HepG2 (cell line): ENCODE measurements at regions not wholly inside any gene's neighbourhood (a gene's known extent, or its start where the extent isn't known, plus 50 kb on each side); places are given as distances from the start of the nearest gene placed in this dataset.

Source experiments
- ERF ChIP-seq: IDR thresholded peaks from 2 replicates; pipeline ENCODE4 v1.6.1; 2018; ENCODE audit warnings: missing biosample characterization, missing genetic modification reagents
- GATAD2A ChIP-seq: IDR thresholded peaks from 2 replicates; pipeline ENCODE4 v1.6.1; 2016
- GFI1 ChIP-seq: sonication (generic); formaldehyde crosslinking; IDR thresholded peaks from 2 replicates; pipeline ENCODE4 v1.5.0; 2020; ENCODE audit warnings: missing genetic modification reagents, mild to moderate bottlenecking, borderline replicate concordance
- MZF1 ChIP-seq: sonication (generic); formaldehyde crosslinking; IDR thresholded peaks from 2 replicates; pipeline ENCODE4 v1.8.1; 2023; ENCODE audit warnings: mild to moderate bottlenecking, missing genetic modification reagents, borderline replicate concordance
- SMARCC2 ChIP-seq: fragments of 450-650 bp; IDR thresholded peaks from 2 replicates; pipeline ENCODE4 v1.6.1; 2017; ENCODE audit warnings: antibody characterized with exemption, mild to moderate bottlenecking
- SMYD3 ChIP-seq: sonication (generic); formaldehyde crosslinking; IDR thresholded peaks from 2 replicates; pipeline ENCODE4 v1.8.1; 2023; ENCODE audit warnings: mild to moderate bottlenecking, missing genetic modification reagents
- ZNF124 ChIP-seq: sonication (generic); formaldehyde crosslinking; IDR thresholded peaks from 2 replicates; pipeline ENCODE4 v1.4.0; 2020; ENCODE audit warnings: missing genetic modification reagents
- ZNF441 ChIP-seq: sonication (generic); formaldehyde crosslinking; IDR thresholded peaks from 2 replicates; pipeline ENCODE4 v1.7.0; 2021; ENCODE audit warnings: missing genetic modification reagents, borderline replicate concordance
- ZSCAN20 ChIP-seq: sonication (generic); formaldehyde crosslinking; IDR thresholded peaks from 2 replicates; pipeline ENCODE4 v1.4.0; 2020; ENCODE audit warnings: missing genetic modification reagents, mild to moderate bottlenecking, borderline replicate concordance
- ZSCAN21 ChIP-seq: sonication (generic); formaldehyde crosslinking; IDR thresholded peaks from 2 replicates; pipeline ENCODE4 v1.8.0; 2022; ENCODE audit warnings: mild to moderate bottlenecking, missing genetic modification reagents, moderate library complexity, borderline replicate concordance
- TF ChIP-seq, protein P1 (sequence below): sonication (generic); formaldehyde crosslinking; IDR thresholded peaks from 2 replicates; pipeline ENCODE4 v1.4.0; 2020; ENCODE audit warnings: missing genetic modification reagents, borderline replicate concordance
- TF ChIP-seq, protein P2 (sequence below): sonication (generic); formaldehyde crosslinking; IDR thresholded peaks from 2 replicates; pipeline ENCODE4 v1.5.0; 2020; ENCODE audit warnings: mild to moderate bottlenecking, missing genetic modification reagents
- TF ChIP-seq, protein P3 (sequence below): IDR thresholded peaks from 2 replicates; pipeline ENCODE4 v1.6.1; 2016; ENCODE audit warnings: low read depth, missing genetic modification reagents, missing compliant biosample characterization
- TF ChIP-seq, protein P4 (sequence below): IDR thresholded peaks from 2 replicates; pipeline ENCODE4 v1.6.1; 2016; ENCODE audit warnings: low read depth, borderline replicate concordance
- TF ChIP-seq, protein P5 (sequence below): sonication (generic); formaldehyde crosslinking; conservative IDR thresholded peaks from 2 replicates; pipeline ENCODE4 v1.8.0; 2022; ENCODE audit warnings: low read depth, missing genetic modification reagents

DNA sequence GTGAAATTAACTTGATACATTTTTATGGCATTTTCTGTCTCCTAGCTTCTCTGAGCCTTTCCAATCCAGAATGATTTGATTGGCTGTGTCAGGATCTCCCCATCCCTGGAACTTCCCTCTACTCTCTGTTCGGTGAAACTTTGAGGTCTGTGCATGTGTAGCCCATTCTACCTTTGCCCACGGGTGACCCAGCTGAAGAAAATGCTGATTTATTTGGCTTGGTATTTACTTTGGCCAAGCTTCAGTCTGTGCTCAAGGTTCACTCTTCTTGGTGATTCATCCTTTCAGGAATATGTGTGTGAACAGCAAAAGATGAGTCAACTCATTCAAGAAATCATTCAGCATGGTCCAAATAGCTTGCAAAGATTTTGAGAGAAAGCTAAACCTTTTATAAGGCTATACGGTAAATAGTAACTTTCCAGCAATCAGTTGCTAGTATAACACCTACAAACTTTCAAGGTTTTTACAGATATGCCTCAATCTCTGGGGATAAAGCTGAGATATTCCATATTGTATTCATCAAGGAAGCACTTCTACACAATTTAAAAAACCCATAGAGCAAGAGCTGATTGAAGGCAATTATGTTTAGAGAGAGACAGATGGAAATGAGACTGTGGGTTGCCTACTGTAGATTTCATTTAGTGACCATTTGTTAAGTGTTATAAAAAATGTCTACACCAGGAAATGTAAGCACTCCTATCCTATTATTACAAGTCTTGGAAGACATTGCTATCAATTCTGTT lies 233.9 kb upstream of the CXXC4 start (continued):
- TF ChIP-seq ZNF124 (no peak), GFI1 (CRISPR knock-in tag) (no peak), ERF (CRISPR knock-in tag) (0 out of 2 replicates have a peak, but pooled peaks have one; percentile 40), ZSCAN21 (CRISPR knock-in tag) (no peak), MZF1 (no peak), SMARCC2 (peak; percentile 88; the same call in 1 of the 2 replicates), ZNF441 (CRISPR knock-in tag) (no peak), SMYD3 (no peak), ZSCAN20 (CRISPR knock-in tag) (no peak), GATAD2A (CRISPR knock-in tag) (peak; percentile 84)
- TF ChIP-seq, protein P1, sequence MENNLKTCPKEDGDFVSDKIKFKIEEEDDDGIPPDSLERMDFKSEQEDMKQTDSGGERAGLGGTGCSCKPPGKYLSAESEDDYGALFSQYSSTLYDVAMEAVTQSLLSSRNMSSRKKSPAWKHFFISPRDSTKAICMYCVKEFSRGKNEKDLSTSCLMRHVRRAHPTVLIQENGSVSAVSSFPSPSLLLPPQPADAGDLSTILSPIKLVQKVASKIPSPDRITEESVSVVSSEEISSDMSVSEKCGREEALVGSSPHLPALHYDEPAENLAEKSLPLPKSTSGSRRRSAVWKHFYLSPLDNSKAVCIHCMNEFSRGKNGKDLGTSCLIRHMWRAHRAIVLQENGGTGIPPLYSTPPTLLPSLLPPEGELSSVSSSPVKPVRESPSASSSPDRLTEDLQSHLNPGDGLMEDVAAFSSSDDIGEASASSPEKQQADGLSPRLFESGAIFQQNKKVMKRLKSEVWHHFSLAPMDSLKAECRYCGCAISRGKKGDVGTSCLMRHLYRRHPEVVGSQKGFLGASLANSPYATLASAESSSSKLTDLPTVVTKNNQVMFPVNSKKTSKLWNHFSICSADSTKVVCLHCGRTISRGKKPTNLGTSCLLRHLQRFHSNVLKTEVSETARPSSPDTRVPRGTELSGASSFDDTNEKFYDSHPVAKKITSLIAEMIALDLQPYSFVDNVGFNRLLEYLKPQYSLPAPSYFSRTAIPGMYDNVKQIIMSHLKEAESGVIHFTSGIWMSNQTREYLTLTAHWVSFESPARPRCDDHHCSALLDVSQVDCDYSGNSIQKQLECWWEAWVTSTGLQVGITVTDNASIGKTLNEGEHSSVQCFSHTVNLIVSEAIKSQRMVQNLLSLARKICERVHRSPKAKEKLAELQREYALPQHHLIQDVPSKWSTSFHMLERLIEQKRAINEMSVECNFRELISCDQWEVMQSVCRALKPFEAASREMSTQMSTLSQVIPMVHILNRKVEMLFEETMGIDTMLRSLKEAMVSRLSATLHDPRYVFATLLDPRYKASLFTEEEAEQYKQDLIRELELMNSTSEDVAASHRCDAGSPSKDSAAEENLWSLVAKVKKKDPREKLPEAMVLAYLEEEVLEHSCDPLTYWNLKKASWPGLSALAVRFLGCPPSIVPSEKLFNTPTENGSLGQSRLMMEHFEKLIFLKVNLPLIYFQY (CRISPR knock-in tag), result peak; percentile 59; the same call in 1 of the 2 replicates
- TF ChIP-seq, protein P2, sequence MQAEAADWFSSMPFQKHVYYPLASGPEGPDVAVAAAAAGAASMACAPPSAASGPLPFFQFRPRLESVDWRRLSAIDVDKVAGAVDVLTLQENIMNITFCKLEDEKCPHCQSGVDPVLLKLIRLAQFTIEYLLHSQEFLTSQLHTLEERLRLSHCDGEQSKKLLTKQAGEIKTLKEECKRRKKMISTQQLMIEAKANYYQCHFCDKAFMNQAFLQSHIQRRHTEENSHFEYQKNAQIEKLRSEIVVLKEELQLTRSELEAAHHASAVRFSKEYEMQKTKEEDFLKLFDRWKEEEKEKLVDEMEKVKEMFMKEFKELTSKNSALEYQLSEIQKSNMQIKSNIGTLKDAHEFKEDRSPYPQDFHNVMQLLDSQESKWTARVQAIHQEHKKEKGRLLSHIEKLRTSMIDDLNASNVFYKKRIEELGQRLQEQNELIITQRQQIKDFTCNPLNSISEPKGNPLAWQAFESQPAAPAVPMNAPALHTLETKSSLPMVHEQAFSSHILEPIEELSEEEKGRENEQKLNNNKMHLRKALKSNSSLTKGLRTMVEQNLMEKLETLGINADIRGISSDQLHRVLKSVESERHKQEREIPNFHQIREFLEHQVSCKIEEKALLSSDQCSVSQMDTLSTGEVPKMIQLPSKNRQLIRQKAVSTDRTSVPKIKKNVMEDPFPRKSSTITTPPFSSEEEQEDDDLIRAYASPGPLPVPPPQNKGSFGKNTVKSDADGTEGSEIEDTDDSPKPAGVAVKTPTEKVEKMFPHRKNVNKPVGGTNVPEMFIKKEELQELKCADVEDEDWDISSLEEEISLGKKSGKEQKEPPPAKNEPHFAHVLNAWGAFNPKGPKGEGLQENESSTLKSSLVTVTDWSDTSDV (CRISPR knock-in tag), result no peak
- TF ChIP-seq, protein P3, sequence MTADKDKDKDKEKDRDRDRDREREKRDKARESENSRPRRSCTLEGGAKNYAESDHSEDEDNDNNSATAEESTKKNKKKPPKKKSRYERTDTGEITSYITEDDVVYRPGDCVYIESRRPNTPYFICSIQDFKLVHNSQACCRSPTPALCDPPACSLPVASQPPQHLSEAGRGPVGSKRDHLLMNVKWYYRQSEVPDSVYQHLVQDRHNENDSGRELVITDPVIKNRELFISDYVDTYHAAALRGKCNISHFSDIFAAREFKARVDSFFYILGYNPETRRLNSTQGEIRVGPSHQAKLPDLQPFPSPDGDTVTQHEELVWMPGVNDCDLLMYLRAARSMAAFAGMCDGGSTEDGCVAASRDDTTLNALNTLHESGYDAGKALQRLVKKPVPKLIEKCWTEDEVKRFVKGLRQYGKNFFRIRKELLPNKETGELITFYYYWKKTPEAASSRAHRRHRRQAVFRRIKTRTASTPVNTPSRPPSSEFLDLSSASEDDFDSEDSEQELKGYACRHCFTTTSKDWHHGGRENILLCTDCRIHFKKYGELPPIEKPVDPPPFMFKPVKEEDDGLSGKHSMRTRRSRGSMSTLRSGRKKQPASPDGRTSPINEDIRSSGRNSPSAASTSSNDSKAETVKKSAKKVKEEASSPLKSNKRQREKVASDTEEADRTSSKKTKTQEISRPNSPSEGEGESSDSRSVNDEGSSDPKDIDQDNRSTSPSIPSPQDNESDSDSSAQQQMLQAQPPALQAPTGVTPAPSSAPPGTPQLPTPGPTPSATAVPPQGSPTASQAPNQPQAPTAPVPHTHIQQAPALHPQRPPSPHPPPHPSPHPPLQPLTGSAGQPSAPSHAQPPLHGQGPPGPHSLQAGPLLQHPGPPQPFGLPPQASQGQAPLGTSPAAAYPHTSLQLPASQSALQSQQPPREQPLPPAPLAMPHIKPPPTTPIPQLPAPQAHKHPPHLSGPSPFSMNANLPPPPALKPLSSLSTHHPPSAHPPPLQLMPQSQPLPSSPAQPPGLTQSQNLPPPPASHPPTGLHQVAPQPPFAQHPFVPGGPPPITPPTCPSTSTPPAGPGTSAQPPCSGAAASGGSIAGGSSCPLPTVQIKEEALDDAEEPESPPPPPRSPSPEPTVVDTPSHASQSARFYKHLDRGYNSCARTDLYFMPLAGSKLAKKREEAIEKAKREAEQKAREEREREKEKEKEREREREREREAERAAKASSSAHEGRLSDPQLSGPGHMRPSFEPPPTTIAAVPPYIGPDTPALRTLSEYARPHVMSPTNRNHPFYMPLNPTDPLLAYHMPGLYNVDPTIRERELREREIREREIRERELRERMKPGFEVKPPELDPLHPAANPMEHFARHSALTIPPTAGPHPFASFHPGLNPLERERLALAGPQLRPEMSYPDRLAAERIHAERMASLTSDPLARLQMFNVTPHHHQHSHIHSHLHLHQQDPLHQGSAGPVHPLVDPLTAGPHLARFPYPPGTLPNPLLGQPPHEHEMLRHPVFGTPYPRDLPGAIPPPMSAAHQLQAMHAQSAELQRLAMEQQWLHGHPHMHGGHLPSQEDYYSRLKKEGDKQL (CRISPR knock-in tag), result 0 out of 2 replicates have a peak, but pooled peaks have one; percentile 25
- TF ChIP-seq, protein P4, sequence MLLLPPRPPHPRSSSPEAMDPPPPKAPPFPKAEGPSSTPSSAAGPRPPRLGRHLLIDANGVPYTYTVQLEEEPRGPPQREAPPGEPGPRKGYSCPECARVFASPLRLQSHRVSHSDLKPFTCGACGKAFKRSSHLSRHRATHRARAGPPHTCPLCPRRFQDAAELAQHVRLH (CRISPR knock-in tag), result no peak
- TF ChIP-seq, protein P5, sequence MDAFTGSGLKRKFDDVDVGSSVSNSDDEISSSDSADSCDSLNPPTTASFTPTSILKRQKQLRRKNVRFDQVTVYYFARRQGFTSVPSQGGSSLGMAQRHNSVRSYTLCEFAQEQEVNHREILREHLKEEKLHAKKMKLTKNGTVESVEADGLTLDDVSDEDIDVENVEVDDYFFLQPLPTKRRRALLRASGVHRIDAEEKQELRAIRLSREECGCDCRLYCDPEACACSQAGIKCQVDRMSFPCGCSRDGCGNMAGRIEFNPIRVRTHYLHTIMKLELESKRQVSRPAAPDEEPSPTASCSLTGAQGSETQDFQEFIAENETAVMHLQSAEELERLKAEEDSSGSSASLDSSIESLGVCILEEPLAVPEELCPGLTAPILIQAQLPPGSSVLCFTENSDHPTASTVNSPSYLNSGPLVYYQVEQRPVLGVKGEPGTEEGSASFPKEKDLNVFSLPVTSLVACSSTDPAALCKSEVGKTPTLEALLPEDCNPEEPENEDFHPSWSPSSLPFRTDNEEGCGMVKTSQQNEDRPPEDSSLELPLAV (CRISPR knock-in tag), result no peak
